Panc1 (cell line): ENCODE measurements at regions not wholly inside any gene's neighbourhood (a gene's known extent, or its start where the extent isn't known, plus 50 kb on each side); places are given as distances from the start of the nearest gene placed in this dataset.

Source experiments
- ATAC-seq: fragments of 200-7000 bp; cut with Tn5 transposase; 2 replicates; pipeline ENCODE4 v1.9.1; 2020; ENCODE audit warnings: mild to moderate bottlenecking, moderate library complexity
- BruUV-seq: library from RNA; stranded (reverse); fragments of 400-500 nt; replicated peaks from 2 replicates; lab custom pipeline; 2021; lab: Mats Ljungman, UMichigan
- CTCF ChIA-PET: fragments of 300-600 bp; sonication (Branson Sonifier 250); formaldehyde crosslinking; loops from one replicate; lab custom pipeline; 2022; ENCODE audit warnings: antibody characterized with exemption; lab: Charles Lee
- POLR2A ChIA-PET: fragments of 300-600 bp; sonication (Branson Sonifier 250); formaldehyde crosslinking; loops from one replicate; lab custom pipeline; 2022; ENCODE audit warnings: antibody characterized with exemption; lab: Charles Lee
- DNase-seq: peaks from one replicate; pipeline ENCODE4 v3.0.0-alpha.2; 2010; ENCODE audit warnings: low read depth, low spot score
- H3K27ac ChIP-seq: 2 replicates; pipeline ENCODE4 v1.5.1; 2011; ENCODE audit warnings: mild to moderate bottlenecking, low read length, inconsistent platforms
- H3K27me3 ChIP-seq: fragments of 200-500 bp; sonication (Bioruptor generic); 2 replicates; pipeline ENCODE4 v1.6.0; 2014; ENCODE audit warnings: low read length, inconsistent platforms; ENCODE audit not compliant: control insufficient read depth, insufficient read depth
- H3K36me3 ChIP-seq: fragments of 200-500 bp; sonication (Bioruptor generic); 2 replicates; pipeline ENCODE4 v1.5.1; 2014; ENCODE audit warnings: inconsistent platforms, mild to moderate bottlenecking, low read length, moderate library complexity; ENCODE audit not compliant: control insufficient read depth, insufficient read depth
- H3K4me1 ChIP-seq: 2 replicates; pipeline ENCODE4 v1.5.1; 2011; ENCODE audit warnings: inconsistent platforms, mild to moderate bottlenecking, low read length, moderate library complexity; ENCODE audit not compliant: control insufficient read depth, insufficient read depth
- H3K4me3 ChIP-seq, 2 experiments: 2 replicates each; pipeline ENCODE4 v1.5.1; 2011 to 2012; ENCODE audit warnings: low read depth in 2 of 2, low read length in 2 of 2, mild to moderate bottlenecking in 2 of 2, inconsistent platforms in 1 of 2, moderate library complexity in 1 of 2
- H3K9me3 ChIP-seq: fragments of 200-500 bp; sonication (Bioruptor generic); 2 replicates; pipeline ENCODE4 v1.5.1; 2014; ENCODE audit warnings: low read depth, mild to moderate bottlenecking, inconsistent platforms, low read length, moderate library complexity; ENCODE audit not compliant: control insufficient read depth, insufficient read depth
- POLR2AphosphoS5 ChIP-seq: IDR thresholded peaks from 2 replicates; pipeline ENCODE4 v1.6.1; 2012; ENCODE audit warnings: mild to moderate bottlenecking, low read depth, low read length, moderate library complexity
- SIN3A ChIP-seq: IDR thresholded peaks from 2 replicates; pipeline ENCODE4 v1.6.1; 2012; ENCODE audit warnings: low read depth, mild to moderate bottlenecking, low read length, moderate library complexity, borderline replicate concordance; ENCODE audit not compliant: insufficient read depth
- TCF7L2 ChIP-seq: IDR thresholded peaks from 2 replicates; pipeline ENCODE4 v1.6.1; 2011; ENCODE audit warnings: mild to moderate bottlenecking, low read depth, low read length, inconsistent platforms
- in situ Hi-C: cut with HindIII; loops from 2 replicates; pipeline ENCODE4 v1.10.0; 2016; ENCODE audit warnings: low sequenced_read_pairs, low pct_unique_long_range_greater_than_20kb
- intact Hi-C: fragments of 100-400 bp; cut with micrococcal nuclease; formaldehyde crosslinking; loops from one replicate; pipeline ENCODE4 v1.10.0; 2022; ENCODE audit not compliant: unreplicated experiment
- TF ChIP-seq, protein P1 (sequence below): fragments of 450-650 bp; IDR thresholded peaks from 2 replicates; pipeline ENCODE4 v1.5.1; 2017; ENCODE audit warnings: mild to moderate bottlenecking
- TF ChIP-seq, protein P2 (sequence below), 2 experiments: IDR thresholded peaks; 2 replicates each; pipeline ENCODE4 v1.6.1; 2011 to 2012; ENCODE audit warnings: low read depth in 2 of 2, control low read depth in 1 of 2, low read length in 1 of 2, mild to moderate bottlenecking in 1 of 2, moderate library complexity in 1 of 2; ENCODE audit not compliant: insufficient read depth in 1 of 2

DNA sequence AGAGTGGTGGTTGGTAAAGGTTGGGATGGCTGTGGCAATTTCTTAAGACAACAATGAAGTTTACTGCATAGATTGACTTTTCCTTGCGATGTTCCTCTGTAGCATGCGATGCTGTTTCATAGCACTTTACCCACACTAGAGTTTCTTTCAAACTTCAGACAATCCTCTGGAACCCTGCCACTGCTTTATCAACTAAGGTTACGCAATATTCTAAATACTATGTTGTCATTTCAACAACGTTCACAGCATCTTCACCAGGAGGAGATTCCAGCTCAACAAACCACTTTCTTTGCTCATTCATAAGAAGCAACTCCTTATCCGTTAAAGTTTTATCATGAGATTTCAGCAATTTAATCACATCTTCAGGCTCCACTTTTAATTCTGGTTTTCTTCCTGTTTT lies 161.2 kb upstream of the NRSN1 start:
- H3K4me3 ChIP-seq = no peak overlapping the region
- no peaks in the 10 kb centered on the region for H3K4me1 ChIP-seq
- in situ Hi-C loops = no loop called here
- no peak for ATAC-seq
- POLR2A ChIA-PET = no interaction called here
- no peak for DNase-seq
- TF ChIP-seq, protein P1, sequence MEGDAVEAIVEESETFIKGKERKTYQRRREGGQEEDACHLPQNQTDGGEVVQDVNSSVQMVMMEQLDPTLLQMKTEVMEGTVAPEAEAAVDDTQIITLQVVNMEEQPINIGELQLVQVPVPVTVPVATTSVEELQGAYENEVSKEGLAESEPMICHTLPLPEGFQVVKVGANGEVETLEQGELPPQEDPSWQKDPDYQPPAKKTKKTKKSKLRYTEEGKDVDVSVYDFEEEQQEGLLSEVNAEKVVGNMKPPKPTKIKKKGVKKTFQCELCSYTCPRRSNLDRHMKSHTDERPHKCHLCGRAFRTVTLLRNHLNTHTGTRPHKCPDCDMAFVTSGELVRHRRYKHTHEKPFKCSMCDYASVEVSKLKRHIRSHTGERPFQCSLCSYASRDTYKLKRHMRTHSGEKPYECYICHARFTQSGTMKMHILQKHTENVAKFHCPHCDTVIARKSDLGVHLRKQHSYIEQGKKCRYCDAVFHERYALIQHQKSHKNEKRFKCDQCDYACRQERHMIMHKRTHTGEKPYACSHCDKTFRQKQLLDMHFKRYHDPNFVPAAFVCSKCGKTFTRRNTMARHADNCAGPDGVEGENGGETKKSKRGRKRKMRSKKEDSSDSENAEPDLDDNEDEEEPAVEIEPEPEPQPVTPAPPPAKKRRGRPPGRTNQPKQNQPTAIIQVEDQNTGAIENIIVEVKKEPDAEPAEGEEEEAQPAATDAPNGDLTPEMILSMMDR = no peak
- TF ChIP-seq POLR2AphosphoS5 = no peak
- TF ChIP-seq SIN3A = no peak
- no peak for TF ChIP-seq TCF7L2
- TF ChIP-seq, protein P2, sequence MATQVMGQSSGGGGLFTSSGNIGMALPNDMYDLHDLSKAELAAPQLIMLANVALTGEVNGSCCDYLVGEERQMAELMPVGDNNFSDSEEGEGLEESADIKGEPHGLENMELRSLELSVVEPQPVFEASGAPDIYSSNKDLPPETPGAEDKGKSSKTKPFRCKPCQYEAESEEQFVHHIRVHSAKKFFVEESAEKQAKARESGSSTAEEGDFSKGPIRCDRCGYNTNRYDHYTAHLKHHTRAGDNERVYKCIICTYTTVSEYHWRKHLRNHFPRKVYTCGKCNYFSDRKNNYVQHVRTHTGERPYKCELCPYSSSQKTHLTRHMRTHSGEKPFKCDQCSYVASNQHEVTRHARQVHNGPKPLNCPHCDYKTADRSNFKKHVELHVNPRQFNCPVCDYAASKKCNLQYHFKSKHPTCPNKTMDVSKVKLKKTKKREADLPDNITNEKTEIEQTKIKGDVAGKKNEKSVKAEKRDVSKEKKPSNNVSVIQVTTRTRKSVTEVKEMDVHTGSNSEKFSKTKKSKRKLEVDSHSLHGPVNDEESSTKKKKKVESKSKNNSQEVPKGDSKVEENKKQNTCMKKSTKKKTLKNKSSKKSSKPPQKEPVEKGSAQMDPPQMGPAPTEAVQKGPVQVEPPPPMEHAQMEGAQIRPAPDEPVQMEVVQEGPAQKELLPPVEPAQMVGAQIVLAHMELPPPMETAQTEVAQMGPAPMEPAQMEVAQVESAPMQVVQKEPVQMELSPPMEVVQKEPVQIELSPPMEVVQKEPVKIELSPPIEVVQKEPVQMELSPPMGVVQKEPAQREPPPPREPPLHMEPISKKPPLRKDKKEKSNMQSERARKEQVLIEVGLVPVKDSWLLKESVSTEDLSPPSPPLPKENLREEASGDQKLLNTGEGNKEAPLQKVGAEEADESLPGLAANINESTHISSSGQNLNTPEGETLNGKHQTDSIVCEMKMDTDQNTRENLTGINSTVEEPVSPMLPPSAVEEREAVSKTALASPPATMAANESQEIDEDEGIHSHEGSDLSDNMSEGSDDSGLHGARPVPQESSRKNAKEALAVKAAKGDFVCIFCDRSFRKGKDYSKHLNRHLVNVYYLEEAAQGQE (IDR thresholded peaks at IDR 0.05; ENCODE audit: insufficient read depth in 1 of 2, low read depth in 2 of 2, low read length in 1 of 2) = no peak
- no peaks in the 10 kb centered on the region for H3K36me3 ChIP-seq
- CTCF ChIA-PET = no interaction called here
- intact Hi-C loops = no loop called here
- H3K27ac ChIP-seq = no peak overlapping the region
- no TSS peak for BruUV-seq
- no peaks in the 10 kb centered on the region for H3K27me3 ChIP-seq
- no peaks in the 10 kb centered on the region for H3K9me3 ChIP-seq

DNA sequence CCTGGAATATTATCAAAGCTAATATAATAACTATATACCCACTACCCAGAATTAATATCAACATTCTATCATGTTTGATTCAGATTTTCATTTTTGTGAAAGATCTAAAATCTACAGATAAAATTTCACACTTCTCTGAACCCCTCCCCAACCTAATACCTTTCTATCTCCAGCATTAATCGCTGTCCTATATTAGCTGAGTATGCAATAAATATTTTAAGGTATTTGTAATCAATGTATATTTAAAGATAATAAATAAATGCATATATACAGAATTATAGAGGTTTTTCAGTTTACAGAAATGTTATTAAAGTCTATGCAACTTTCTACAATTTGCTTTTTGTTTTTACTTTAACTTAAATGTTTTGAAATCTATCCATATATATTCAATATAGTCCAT lies 156.7 kb upstream of the NRSN1 start:
- in situ Hi-C loops (no loop called here), intact Hi-C loops (no loop called here)
- Histone ChIP-seq H3K27me3 (no peaks in the 10 kb centered on the region), H3K4me1 (no peaks in the 10 kb centered on the region), H3K9me3 (no peaks in the 10 kb centered on the region), H3K36me3 (no peaks in the 10 kb centered on the region), H3K4me3 (no peak overlapping the region), H3K27ac (no peak overlapping the region)
- TF ChIP-seq, protein P1 = no peak
- no peak for TF ChIP-seq SIN3A
- TF ChIP-seq, protein P2 (IDR thresholded peaks at IDR 0.05; ENCODE audit: insufficient read depth in 1 of 2, low read depth in 2 of 2, low read length in 1 of 2) = no peak
- TF ChIP-seq POLR2AphosphoS5 = no peak
- TF ChIP-seq TCF7L2 = no peak
- POLR2A ChIA-PET = no interaction called here
- DNase-seq = no peak
- BruUV-seq = no TSS peak
- no peak for ATAC-seq
- CTCF ChIA-PET = no interaction called here
